NCI-H460 (cell line): ENCODE measurements at regions not wholly inside any gene's neighbourhood (a gene's known extent, or its start where the extent isn't known, plus 50 kb on each side); places are given as distances from the start of the nearest gene placed in this dataset.

Experiments used
- DNase-seq: peaks from one replicate; pipeline ENCODE4 v3.0.0-alpha.2; 2016; ENCODE audit warnings: low read depth; ENCODE audit errors: extremely low read depth

DNA sequence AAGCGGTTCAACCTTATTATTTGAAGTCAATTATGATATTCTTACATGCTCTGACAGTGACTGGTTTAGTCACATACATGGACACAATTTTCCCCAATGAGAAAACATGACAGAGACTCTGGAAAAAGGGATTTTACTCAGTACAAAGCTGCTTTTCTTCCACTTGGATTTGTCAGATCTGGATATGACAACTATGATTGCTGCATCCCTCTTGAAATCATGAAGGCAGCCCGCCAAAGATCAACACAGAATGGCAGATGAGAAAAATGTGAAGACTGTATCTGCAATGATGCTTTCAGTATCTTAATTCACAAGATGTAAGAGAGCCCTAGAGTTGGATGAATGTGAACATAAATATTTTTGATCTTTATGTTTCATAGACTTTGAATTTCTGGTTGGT, 439.6 kb downstream of the CDH8 start:
- DNase-seq, result no peak

DNA sequence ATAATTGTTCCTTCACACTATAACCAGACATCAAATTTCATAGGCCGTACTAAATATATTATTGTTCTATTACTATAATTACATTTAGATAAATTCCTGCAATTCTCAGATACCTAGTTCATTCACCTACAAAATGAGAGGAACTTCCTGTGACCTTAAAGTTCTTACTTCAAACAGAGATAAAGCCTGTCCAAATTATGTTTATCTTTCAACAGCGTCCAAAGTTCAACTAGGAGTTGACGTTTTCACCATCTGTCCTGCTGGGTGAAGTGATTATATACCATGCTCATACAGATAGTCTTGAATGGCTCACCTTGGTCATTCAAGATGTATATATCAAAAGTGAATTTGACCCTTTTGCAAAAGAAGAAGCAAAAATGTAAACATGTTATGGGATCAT, 440.6 kb downstream of the CDH8 start:
- no peak for DNase-seq

DNA sequence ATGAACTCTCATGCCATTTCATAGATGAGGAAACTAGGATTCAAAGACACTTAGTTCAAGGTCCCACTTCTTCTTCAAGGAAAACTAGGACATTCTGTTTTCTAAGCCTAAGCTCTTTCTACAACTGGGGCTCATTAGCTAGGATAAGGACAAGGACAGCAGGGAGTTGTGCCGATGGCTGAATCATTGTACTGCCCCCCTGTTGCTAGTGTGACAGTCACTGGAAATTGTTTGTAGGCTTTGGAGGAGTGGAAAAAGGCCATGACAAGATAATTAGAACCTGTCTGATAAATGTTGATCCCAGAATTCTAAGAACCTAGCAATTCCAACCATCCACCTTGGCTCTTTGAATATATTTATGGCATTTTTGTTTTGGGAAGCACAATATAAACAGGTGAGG, 445.7 kb downstream of the CDH8 start:
- no peak for DNase-seq

DNA sequence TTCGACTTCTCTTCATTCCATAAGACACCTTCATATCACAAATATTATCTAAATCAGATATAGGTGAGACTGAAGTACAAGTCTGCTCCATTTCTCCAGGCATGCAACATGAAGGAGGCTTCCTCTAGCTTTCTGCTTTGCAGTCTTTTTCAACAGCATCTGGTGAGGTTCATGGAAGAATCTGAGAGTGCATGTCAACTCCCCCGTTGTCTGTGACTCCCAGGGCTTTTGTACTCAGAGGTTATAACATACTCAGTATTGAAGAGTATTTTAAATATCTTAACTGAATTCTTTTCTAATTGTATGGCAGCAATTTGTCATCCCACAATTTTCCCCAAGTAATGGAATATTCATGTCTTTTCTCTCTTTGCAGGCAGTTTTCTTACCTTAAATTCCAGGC, 448.7 kb downstream of the CDH8 start:
- DNase-seq, result no peak

DNA sequence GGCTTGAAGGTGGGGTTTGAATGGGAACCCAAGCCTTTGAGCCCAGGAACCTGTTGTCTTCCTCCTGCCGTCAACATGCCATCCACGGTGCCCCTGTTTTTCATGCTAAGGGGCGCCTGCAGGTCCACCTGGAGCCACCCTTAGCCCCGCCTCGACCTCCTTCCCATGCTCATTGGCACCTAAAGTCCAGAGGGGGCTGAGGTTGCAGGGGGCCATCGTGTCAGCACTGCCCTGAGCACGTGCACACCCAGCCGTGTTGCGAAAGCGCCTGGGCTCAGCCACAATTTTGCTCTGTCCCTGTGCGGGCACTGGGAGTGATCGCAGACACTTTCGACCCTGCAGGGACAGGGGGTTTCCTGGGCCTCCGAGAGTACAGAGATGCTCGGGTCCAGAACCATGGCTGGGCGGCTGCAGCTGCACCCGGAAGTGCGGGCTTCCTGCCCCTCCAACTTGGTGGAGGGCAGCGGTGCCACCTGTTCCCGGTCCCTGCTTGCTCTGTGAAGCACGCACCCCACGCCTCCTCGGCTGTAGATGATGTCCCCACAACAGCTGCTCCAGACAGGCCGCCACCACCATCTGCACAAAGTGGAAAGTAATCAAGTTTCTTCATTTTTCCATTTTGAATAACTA, 454.7 kb downstream of the CDH8 start:
- DNase-seq, result no peak

DNA sequence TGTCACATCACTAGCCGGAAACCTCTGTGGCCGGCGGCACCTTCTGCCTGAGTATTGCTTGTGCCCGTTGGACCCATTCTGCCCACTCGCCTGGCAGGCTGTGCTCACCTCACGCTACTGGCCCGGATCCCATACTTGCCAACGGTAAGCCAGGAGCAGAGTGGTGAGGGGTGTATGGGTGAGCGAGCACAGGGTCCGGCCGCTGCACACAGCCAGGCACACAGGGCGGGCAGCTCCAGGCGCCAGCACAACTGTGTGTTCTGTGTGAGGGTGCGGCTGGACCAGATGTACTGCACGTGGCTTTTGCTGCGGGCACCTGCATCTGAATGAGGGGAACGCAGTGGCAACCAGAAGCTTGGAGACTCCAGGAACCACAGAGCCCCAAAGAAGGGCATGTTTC, 455.7 kb downstream of the CDH8 start:
- no peak for DNase-seq

DNA sequence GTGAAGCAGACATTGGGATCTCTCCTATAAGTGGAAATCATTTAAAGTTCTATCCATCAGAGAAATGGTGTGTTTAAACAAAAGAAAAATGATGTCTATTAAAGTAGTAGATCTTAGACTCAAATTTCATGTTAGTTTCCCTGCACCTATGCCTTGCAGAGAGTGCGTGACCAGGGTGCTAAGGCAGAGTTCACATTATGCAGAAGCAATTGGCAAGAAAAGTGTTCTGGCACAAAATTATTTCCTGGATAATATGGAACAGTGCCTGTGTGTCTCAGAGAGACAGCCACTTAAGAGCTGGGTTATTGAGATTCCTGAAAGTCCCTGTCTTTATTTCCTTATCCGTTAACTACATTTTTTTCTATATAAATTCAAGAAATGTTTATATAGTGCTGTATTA, 457.0 kb downstream of the CDH8 start:
- no peak for DNase-seq

DNA sequence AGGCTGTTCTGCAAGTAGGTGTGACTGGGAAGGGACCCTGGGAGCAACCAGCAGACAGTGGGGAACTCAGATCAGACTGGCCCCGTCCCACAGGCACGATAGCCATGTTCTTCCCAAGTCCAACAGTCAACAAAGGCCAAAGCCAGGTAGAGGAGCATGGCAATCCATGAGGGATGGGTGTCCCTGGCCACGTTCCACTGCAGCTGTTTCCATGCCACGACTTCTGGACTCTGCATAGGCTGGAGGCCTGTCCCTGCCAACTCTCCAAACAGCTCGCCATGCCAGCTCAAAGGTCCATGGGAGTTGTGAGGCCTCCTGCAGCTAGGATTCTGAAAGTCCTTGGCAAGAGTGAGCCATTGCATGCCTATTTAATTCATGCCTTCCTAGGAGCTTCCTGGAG, 459.8 kb downstream of the CDH8 start:
- DNase-seq, result no peak

DNA sequence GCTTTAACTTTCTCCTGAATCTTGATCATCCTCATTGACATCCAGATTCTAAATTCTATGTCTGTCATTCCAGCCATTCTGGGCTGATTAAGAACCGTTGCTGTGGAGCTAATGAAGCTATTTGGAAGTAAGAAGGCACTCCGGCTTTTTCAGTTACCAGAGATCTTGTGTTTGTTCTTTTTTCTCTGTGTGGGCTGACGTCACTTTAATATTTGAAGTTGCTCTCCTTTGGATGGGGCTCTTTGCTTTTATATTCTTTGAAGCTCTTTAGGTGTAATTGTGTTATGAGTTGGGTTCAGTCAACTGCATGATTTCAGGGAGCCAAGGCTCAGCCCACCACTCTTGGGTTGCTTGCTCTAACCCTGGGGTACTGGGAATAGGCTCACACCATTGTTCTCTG, 460.6 kb downstream of the CDH8 start:
- DNase-seq, result no peak

DNA sequence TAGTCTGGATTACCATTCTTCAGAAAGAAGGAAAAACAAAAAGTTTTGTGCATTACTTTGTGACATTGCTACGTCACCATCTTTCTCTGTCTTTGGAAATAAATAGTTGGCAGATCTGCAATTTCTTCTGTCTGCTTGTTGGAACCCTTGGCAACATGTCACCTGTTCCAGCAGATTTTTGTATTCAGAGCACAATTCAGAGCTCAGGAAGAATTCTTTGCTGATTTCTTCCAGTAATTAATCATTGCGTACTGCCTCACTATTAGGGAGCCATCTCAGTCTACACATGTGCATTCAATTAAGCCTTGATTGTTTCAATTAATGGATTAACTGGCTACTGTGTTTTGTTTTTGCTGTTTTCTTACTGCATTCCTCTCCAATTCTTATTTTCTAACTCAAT, 467.2 kb downstream of the CDH8 start:
- no peak for DNase-seq

DNA sequence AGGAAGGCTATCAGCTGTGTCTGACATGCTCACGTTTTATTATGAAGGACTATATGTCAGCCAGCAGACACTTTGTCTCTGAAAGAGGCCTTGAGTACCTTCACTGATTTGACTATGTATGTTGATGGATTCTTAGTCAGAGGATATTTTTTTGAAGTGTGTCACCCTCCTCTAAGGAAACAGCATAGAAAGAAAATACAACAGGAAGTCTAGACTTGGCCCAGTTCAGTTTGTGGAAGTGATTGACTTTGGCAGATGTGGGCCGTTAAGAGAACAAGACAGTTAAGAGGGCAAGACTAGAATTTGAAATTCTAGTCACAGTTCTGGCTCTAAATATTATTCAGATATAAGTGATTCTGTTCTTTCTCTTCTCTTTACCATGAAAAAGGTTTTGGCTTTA, 471.5 kb downstream of the CDH8 start:
- DNase-seq, result no peak

DNA sequence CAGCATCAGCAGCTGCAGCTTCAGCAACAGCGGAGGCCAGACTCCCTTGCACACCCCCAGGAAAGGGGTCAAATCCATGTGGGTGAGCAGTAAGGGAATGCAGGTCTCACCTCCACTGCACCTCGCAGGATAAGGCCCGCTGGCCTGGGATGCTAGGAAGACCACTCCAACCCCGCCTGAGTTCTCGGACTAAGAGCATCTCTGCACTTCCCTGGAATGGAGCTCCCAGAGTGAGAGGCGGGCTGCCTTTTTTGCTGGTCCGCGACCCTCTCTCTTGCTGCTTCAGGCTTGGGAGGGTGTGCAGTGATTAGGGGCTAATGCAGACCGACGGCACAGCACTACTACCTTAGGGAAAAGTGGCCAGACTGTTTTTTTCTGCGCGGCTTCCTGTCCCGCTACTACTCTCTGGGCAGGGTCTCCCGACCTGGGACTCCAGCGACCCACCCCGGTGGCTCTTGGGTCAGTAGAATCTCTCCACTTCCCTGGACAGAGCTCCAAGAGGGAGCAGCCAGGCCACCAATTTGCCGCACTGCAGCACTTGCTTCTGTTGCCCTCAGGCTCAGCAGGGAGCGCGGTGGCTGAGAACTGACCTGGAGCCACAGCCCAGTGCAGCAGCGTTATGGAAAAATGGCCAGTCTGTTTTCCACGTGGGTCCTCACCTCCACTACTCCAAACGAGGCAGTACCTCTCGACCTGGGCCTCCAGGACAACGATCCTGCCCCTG, 480.4 kb downstream of the CDH8 start:
- DNase-seq, result no peak

DNA sequence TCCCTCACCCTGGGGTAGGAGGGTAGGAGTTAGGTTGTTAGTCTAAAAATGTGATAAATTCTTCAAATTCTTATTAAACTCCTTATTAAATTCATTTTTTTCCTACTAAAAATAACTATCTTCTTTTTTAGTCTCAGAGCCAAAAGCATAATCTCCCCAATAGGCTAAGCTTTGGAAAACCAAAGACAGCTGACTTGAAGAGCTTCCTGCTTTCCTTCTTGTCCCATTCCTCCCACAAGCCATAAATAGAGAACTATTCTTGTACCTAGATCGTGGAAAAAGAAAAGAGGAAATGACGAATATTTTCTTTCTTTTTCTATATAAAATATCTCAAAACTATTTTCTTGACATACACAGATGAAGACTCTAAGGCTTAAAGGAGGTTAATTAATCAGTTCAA, 486.9 kb downstream of the CDH8 start:
- DNase-seq, result no peak

DNA sequence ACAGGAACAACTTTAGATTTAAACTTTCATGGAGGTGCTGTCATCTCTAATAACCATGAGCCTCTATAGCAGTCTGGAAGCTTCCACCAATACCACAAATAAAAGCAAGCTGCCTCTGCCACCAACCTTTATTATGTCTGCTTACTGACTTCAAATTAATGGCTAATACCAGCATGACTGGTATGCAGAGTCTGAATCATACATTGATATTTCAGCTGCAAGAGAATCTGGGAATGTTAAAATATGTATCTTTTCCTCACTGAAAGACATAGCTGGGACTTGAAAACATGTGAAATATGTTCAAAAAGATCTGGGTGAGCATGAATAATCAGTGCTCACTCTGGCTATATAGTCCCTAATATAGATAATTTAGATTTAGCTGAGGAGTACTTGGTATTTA, 488.6 kb downstream of the CDH8 start:
- DNase-seq, result no peak

DNA sequence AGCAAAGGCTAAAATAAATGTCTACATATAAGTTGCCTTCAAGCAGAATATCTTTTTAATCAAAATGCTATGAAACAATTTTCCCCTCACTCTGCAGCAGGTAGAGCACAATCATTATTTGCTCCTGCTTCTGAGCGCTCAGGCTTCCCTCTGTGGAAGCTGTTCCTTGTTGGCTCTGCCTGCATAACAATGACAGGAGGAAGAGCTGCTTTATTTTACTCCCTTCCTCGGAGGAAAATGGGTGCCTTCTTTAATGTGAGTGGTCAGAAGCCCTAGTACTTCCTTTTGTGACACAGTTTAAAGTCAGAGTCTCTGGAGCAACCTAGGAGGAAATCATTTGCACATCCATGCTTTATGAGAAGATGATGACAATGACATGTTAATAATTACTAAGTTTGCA, 492.1 kb downstream of the CDH8 start:
- no peak for DNase-seq

DNA sequence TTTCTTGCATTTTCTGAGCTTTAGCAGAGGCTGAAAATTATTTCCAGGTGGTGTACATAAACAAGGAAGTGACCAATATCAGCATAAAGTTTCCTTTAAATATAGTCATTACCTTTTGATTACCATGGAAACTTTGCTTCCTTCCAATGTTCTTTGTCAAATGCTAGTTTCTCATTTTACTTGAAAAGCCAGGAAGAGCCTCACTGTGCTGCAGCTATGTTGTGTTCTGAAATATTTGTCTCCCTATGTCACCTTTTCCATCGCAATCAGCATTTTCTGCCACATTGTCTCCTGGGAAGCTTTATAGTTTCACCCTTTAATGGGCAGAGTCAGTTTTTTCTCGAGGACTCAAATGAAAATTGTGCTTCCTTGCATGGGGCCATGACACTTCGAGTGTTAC, 496.0 kb downstream of the CDH8 start:
- no peak for DNase-seq

DNA sequence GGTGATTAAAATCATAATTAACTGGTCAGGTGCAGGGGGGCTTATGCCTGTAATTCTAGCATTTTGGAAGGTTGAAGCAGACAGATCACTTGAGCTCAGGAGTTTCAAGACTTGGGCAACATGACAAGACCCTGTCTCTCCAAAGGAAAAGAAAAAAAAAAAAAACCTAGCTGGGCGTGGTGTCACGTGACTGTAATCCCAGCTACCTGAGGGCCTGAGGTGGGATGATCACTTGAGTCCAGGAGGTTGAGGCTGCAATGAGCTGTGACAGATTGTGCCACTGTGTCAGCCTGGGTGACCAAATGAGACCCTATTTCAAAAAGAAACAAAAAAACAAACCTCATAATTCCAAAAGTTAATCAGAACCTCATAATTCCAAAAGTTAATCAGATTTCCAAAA, 505.5 kb downstream of the CDH8 start:
- DNase-seq, result no peak

DNA sequence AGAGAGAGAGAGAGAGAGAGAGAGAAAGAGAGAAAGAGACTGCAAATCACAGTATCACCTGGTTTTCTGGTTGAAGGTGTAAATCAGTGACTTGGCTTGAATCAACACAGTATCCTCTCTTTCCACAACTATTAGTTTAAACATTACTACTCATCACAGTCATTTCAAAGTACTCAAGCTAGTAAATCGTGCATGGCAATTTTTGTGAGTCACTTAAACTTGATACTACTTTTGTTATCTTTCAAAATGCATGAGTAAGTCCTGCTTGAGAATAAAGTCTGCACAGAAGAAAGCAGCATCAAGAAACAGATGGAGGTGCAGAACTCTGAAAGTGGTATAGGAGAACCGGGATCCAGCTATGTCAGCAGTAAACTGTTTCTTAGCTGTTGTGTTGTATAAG, 535.4 kb downstream of the CDH8 start:
- no peak for DNase-seq

DNA sequence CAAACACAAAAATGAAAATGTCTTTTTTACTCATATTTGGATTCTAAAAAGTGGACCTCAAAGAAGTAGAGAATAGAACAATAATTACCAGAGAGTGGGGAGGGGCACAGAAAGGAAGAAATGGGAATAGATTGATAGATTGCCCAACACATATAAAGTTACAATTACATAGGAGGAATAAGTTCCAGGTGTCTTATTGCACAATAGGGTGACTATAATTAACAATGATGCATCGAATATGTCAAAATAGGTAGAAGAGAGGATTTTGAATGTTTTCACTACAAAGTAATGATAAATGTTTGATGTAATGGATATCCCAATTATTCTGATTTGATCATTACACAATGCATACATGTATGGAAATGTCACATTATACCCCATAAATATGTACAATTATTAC, 556.0 kb downstream of the CDH8 start:
- DNase-seq, result no peak

DNA sequence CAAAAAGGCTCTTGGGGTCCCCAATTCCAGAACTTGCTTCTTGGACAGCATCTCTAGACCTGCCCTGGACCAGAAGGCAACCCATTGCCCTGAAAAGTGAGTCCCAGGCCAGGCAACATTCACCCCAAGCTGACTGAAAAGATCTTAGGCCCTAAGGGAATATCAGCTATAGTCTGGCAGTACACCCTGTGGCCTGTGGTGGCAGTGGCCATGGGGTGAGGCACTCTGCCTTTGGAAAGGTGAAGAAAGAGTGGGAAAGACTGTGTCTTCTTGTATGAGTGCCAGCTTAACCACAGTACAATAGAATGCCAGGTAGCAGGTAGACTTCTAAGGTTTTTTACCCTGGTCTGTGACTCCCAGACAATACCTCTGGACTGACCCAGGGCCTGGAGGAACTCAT, 564.5 kb downstream of the CDH8 start:
- DNase-seq, result no peak

DNA sequence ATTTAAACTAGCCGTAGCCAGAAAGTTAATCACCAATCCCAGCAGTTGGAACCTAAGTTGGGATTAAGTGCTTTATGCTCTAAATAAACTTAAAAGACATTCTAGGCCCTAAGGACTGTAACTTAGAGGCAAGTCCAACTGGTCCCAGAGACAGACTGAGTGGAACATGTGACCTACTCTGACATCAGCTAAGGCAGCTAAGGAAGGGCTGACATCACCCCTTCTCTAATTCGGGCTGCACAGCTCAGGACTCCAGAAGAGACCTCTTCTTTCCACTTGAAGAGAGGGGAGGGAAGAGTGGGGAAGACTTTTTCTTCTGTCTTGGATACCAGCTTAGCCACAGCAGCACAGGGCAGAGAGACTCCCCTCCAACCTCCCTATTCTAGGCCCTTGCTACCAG, 565.2 kb downstream of the CDH8 start:
- no peak for DNase-seq

DNA sequence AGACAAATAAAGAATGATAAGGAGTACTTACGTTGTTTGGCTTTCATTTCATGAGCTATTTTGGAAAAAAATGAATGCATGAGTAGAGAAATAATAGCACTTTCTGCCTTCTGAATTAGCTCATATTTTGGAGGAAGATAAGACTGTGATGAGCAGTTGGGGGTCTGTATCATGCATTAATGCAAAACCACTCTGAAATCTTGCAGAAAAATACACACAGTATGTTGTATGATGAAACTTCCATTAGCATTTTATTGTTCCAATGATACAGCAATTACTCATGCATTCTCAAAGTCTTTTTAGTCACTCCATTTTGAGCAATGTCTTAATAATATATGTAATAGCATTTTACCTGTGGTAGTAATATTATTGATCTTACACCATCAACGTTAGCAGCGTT, 571.0 kb downstream of the CDH8 start:
- no peak for DNase-seq

DNA sequence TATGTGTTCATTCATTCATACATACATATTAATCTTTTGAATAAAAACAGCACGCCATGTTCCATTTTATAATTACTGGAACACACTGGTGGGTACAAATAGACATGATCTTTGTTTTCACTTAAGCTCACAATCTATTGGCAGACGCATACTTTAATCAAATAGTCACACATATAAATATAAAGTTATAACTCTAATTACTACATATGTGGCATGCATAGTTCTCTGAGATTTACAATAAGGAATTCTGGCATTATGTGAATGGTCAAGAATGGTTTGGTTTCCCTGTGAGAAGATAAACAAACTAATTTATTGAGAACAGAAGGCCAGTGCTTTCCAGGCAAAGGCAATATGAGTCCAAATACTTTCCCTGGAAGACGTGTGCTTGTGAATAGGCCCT, 576.2 kb downstream of the CDH8 start:
- DNase-seq, result no peak
